OCI-LY1 (cell line): ENCODE measurements at regions not wholly inside any gene's neighbourhood (a gene's known extent, or its start where the extent isn't known, plus 50 kb on each side); places are given as distances from the start of the nearest gene placed in this dataset.
"Not testable (repeated sequence)": the region's sequence is repeated elsewhere in the genome, so short reads cannot be mapped to it uniquely, and the experiment has no call there.

Experiments used
- EZH2 ChIP-seq: fragments of 200-600 bp; sonication (generic), shearing (Covaris generic); IDR thresholded peaks from 2 replicates; pipeline ENCODE4 v1.8.0; 2017; ENCODE audit warnings: borderline replicate concordance, mixed run types, mild to moderate bottlenecking, antibody characterized with exemption, low read length, moderate library complexity, mixed read lengths
- TF ChIP-seq, protein P1 (sequence below): fragments of 200-600 bp; sonication (generic), shearing (Covaris generic); IDR thresholded peaks from 2 replicates; pipeline ENCODE4 v1.5.1; 2017; ENCODE audit warnings: mild to moderate bottlenecking, antibody characterized with exemption, low read length, moderate library complexity, mixed read lengths

DNA sequence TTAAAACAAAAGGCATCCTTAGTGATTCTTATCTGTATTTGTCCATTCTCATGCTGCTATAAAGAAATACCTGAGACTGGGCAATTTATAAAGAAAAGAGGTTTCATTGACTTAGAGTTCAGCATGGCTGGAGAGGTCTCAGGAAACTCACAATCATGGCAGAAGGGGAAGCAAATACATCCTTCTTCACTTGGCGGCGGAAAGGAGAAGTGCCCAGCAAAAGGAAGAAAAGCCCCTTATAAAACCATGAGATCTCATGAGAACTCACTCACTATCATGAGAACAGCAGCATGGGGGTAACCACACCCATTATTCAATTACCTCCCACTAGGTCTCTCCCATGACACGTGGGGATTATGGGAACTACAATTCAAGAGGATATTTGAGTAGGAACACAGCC, 271.1 kb upstream of the PRKD1 start:
- not testable (repeated sequence) for TF ChIP-seq EZH2
- TF ChIP-seq, protein P1, sequence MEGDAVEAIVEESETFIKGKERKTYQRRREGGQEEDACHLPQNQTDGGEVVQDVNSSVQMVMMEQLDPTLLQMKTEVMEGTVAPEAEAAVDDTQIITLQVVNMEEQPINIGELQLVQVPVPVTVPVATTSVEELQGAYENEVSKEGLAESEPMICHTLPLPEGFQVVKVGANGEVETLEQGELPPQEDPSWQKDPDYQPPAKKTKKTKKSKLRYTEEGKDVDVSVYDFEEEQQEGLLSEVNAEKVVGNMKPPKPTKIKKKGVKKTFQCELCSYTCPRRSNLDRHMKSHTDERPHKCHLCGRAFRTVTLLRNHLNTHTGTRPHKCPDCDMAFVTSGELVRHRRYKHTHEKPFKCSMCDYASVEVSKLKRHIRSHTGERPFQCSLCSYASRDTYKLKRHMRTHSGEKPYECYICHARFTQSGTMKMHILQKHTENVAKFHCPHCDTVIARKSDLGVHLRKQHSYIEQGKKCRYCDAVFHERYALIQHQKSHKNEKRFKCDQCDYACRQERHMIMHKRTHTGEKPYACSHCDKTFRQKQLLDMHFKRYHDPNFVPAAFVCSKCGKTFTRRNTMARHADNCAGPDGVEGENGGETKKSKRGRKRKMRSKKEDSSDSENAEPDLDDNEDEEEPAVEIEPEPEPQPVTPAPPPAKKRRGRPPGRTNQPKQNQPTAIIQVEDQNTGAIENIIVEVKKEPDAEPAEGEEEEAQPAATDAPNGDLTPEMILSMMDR: not testable (repeated sequence)
